IMR-90 (cell line): ENCODE measurements at regions not wholly inside any gene's neighbourhood (a gene's known extent, or its start where the extent isn't known, plus 50 kb on each side); places are given as distances from the start of the nearest gene placed in this dataset.

Experiments
- BHLHE40 ChIP-seq: fragments of 150-350 bp; IDR thresholded peaks from 2 replicates; pipeline ENCODE4 v1.6.1; 2016; ENCODE audit warnings: mild to moderate bottlenecking, low read depth, low read length
- CHD1 ChIP-seq: IDR thresholded peaks from 2 replicates; pipeline ENCODE4 v1.6.1; 2012; ENCODE audit warnings: low read depth, low read length, improper control_type of control experiment
- CTCF ChIP-seq: conservative IDR thresholded peaks from 2 replicates; pipeline ENCODE4 v1.5.1; 2012; ENCODE audit warnings: mild to moderate bottlenecking, low read depth, low read length, improper control_type of control experiment
- ELK1 ChIP-seq: fragments of 150-350 bp; IDR thresholded peaks from 2 replicates; pipeline ENCODE4 v1.6.1; 2016; ENCODE audit warnings: low read depth, mild to moderate bottlenecking, low read length, moderate library complexity, borderline replicate concordance
- FOS ChIP-seq: fragments of 150-350 bp; IDR thresholded peaks from 2 replicates; pipeline ENCODE4 v1.6.1; 2016; ENCODE audit warnings: low read depth, low read length
- MAFK ChIP-seq: IDR thresholded peaks from 2 replicates; pipeline ENCODE4 v1.6.1; 2012; ENCODE audit warnings: low read depth, low read length, improper control_type of control experiment
- MAZ ChIP-seq: IDR thresholded peaks from 2 replicates; pipeline ENCODE4 v1.6.1; 2012; ENCODE audit warnings: low read depth, mild to moderate bottlenecking, low read length, improper control_type of control experiment, moderate library complexity, borderline replicate concordance
- MXI1 ChIP-seq: IDR thresholded peaks from 2 replicates; pipeline ENCODE4 v1.6.1; 2012; ENCODE audit warnings: low read depth, mild to moderate bottlenecking, low read length, moderate library complexity, borderline replicate concordance
- POLR2A ChIP-seq: IDR thresholded peaks from 2 replicates; pipeline ENCODE4 v1.6.1; 2012; ENCODE audit warnings: mild to moderate bottlenecking, low read depth, low read length
- RAD21 ChIP-seq: IDR thresholded peaks from 2 replicates; pipeline ENCODE4 v1.6.1; 2012; ENCODE audit warnings: low read length, improper control_type of control experiment
- RCOR1 ChIP-seq: IDR thresholded peaks from 2 replicates; pipeline ENCODE4 v1.6.1; 2012; ENCODE audit warnings: mild to moderate bottlenecking, low read length, improper control_type of control experiment; ENCODE audit not compliant: insufficient replicate concordance
- RFX5 ChIP-seq: IDR thresholded peaks from 2 replicates; pipeline ENCODE4 v1.8.0; 2012; ENCODE audit warnings: low read depth, mild to moderate bottlenecking, low read length, moderate library complexity
- SMC3 ChIP-seq: fragments of 150-350 bp; IDR thresholded peaks from 2 replicates; pipeline ENCODE4 v1.6.1; 2016; ENCODE audit warnings: low read depth, mild to moderate bottlenecking, antibody characterized with exemption, low read length, moderate library complexity
- USF2 ChIP-seq: fragments of 150-350 bp; IDR thresholded peaks from 2 replicates; pipeline ENCODE4 v1.6.1; 2017; ENCODE audit warnings: mild to moderate bottlenecking, antibody characterized with exemption, low read length, low read depth

GRCh38 chr12:61414470-61414869 lies 845.7 kb upstream of the USP15 start:
- TF ChIP-seq USF2 (no peak), RAD21 (no peak), POLR2A (no peak), RFX5 (no peak), CTCF (no peak), RCOR1 (no peak), FOS (no peak), MAZ (no peak), ELK1 (no peak), BHLHE40 (no peak), SMC3 (no peak), CHD1 (no peak), MXI1 (no peak), MAFK (no peak)
